Transverse colon (tissue), 4 donors: ENCODE measurements at regions not wholly inside any gene's neighbourhood (a gene's known extent, or its start where the extent isn't known, plus 50 kb on each side); places are given as distances from the start of the nearest gene placed in this dataset.

ENCODE experiments used
- CTCF ChIP-seq, 5 experiments: fragments of 200-600 bp in 3 of 5; fragments of 450-650 bp in 2 of 5; sonication (generic) in 3 of 5; IDR thresholded peaks; 1 replicate in 2 of 5; 2 replicates in 3 of 5; pipeline ENCODE4 v1.5.1; 2016 to 2017; ENCODE audit warnings: antibody characterized with exemption in 5 of 5, inconsistent platforms in 3 of 5, mild to moderate bottlenecking in 2 of 5, moderate library complexity in 1 of 5
- POLR2A ChIP-seq: fragments of 450-650 bp; IDR thresholded peaks from one replicate; pipeline ENCODE4 v1.6.1; 2016; ENCODE audit warnings: antibody characterized with exemption, mild to moderate bottlenecking, moderate library complexity
- POLR2AphosphoS5 ChIP-seq, 3 donors: sonication (generic); formaldehyde crosslinking; IDR thresholded peaks; one replicate each; pipeline ENCODE4 v1.6.1; 2016; ENCODE audit warnings: antibody characterized with exemption in 3 of 3

- TF ChIP-seq POLR2A, result no peak
- TF ChIP-seq CTCF (IDR thresholded peaks at IDR 0.05), result no peak
- TF ChIP-seq POLR2AphosphoS5 (IDR thresholded peaks at IDR 0.05), result no peak
Observed at GRCh38 chr6:19169366-19169765, 667.8 kb upstream of the ID4 start.
